ENCODE measurements at regions not wholly inside any gene's neighbourhood (a gene's known extent, or its start where the extent isn't known, plus 50 kb on each side); places are given as distances from the start of the nearest gene placed in this dataset.

DNA sequence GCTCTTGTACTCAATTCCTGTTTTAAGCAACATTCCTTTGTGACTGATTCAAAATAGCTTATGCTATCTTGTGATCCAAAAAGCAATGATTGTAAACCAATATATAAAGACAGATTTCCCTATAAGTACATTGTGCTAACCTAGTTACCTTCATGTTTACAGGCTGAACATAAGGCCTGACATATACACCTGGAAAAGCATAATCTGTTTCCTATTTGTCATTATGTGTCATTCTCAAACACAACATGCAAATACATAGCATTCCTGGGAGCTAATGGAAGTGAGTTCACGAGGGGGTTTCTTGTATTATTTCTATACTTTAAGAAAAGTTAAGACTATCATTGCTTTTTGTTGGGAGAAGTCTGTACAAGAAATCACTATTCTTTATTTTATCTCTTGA lies 638.1 kb upstream of the AGA start:
- CTCF ChIA-PET = no interaction called here

More for the DNA sequence above, 638.1 kb upstream of the AGA start:
- no peaks in the 10 kb centered on the region; a peak in 1 of 4 replicates for H3K9me3 ChIP-seq (ENCODE audit: control insufficient read depth in 1 of 2, insufficient read depth in 1 of 2, low read depth in 1 of 2, low read length in 2 of 2)
- no peak overlapping the region for H3K27ac ChIP-seq (ENCODE audit: low read depth, low read length)
- H2AFZ ChIP-seq (ENCODE audit: low read depth, low read length, poor library complexity, severe bottlenecking) = no peak overlapping the region
- TF ChIP-seq, protein P1, sequence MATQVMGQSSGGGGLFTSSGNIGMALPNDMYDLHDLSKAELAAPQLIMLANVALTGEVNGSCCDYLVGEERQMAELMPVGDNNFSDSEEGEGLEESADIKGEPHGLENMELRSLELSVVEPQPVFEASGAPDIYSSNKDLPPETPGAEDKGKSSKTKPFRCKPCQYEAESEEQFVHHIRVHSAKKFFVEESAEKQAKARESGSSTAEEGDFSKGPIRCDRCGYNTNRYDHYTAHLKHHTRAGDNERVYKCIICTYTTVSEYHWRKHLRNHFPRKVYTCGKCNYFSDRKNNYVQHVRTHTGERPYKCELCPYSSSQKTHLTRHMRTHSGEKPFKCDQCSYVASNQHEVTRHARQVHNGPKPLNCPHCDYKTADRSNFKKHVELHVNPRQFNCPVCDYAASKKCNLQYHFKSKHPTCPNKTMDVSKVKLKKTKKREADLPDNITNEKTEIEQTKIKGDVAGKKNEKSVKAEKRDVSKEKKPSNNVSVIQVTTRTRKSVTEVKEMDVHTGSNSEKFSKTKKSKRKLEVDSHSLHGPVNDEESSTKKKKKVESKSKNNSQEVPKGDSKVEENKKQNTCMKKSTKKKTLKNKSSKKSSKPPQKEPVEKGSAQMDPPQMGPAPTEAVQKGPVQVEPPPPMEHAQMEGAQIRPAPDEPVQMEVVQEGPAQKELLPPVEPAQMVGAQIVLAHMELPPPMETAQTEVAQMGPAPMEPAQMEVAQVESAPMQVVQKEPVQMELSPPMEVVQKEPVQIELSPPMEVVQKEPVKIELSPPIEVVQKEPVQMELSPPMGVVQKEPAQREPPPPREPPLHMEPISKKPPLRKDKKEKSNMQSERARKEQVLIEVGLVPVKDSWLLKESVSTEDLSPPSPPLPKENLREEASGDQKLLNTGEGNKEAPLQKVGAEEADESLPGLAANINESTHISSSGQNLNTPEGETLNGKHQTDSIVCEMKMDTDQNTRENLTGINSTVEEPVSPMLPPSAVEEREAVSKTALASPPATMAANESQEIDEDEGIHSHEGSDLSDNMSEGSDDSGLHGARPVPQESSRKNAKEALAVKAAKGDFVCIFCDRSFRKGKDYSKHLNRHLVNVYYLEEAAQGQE (IDR thresholded peaks at IDR 0.05; ENCODE audit: low read depth) = no peak
- TF ChIP-seq POLR2AphosphoS5 (IDR thresholded peaks at IDR 0.05; ENCODE audit: low read depth, low read length) (no peak), JUND (IDR thresholded peaks at IDR 0.05) (no peak), TCF7L2 (IDR thresholded peaks at IDR 0.05; ENCODE audit: borderline replicate concordance, extremely low read depth, insufficient read depth, insufficient read length) (no peak), SRF (IDR thresholded peaks at IDR 0.05; ENCODE audit: low read depth) (no peak), SP1 (IDR thresholded peaks at IDR 0.05; ENCODE audit: low read depth) (no peak), RAD21 (IDR thresholded peaks at IDR 0.05; ENCODE audit: low read depth) (no peak), ZFX (IDR thresholded peaks at IDR 0.05) (no peak), ELF1 (IDR thresholded peaks at IDR 0.05; ENCODE audit: borderline replicate concordance, low read depth) (no peak), FOSL1 (IDR thresholded peaks at IDR 0.05; ENCODE audit: low read depth) (no peak), ZNF274 (IDR thresholded peaks at IDR 0.05; ENCODE audit: low read depth, low read length) (no peak)
- TF ChIP-seq, protein P2, sequence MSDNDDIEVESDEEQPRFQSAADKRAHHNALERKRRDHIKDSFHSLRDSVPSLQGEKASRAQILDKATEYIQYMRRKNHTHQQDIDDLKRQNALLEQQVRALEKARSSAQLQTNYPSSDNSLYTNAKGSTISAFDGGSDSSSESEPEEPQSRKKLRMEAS (IDR thresholded peaks at IDR 0.05) = no peak
- TF ChIP-seq, protein P3, sequence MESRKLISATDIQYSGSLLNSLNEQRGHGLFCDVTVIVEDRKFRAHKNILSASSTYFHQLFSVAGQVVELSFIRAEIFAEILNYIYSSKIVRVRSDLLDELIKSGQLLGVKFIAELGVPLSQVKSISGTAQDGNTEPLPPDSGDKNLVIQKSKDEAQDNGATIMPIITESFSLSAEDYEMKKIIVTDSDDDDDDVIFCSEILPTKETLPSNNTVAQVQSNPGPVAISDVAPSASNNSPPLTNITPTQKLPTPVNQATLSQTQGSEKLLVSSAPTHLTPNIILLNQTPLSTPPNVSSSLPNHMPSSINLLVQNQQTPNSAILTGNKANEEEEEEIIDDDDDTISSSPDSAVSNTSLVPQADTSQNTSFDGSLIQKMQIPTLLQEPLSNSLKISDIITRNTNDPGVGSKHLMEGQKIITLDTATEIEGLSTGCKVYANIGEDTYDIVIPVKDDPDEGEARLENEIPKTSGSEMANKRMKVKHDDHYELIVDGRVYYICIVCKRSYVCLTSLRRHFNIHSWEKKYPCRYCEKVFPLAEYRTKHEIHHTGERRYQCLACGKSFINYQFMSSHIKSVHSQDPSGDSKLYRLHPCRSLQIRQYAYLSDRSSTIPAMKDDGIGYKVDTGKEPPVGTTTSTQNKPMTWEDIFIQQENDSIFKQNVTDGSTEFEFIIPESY (IDR thresholded peaks at IDR 0.05; ENCODE audit: extremely low read depth, insufficient replicate concordance, low read length) = no peak
- no peak overlapping the region for H3K4me2 ChIP-seq (ENCODE audit: low read length)
- H4K20me1 ChIP-seq (ENCODE audit: insufficient read depth) = no peaks in the 10 kb centered on the region
- intact Hi-C loops (cut with micrococcal nuclease) = no loop called here
- RAD21 ChIA-PET (ENCODE audit: low non-redundant PET in 1 of 2, low total read pairs in 2 of 2, uncharacterized antibody in 2 of 2, unreplicated experiment in 2 of 2) = no interaction called here
- DNase-seq (ENCODE audit: low read depth, low spot score) = no peak
- BruUV-seq (replicated peaks) = no TSS peak
- H3K9me2 ChIP-seq (ENCODE audit: insufficient read depth) = no peaks in the 10 kb centered on the region
- no peaks in the 10 kb centered on the region for H3K36me3 ChIP-seq (ENCODE audit: control insufficient read depth in 1 of 2, insufficient read depth in 2 of 2, low read length in 2 of 2)
- no peak overlapping the region for H3K9ac ChIP-seq (ENCODE audit: low read length)
- no peak overlapping the region for H3K4me3 ChIP-seq (replicated peaks in 1 of 2; ENCODE audit: low read depth in 1 of 2, low read length in 2 of 2)
- ATAC-seq = no peak
- no peaks in the 10 kb centered on the region for H3K27me3 ChIP-seq (ENCODE audit: insufficient read depth, low read length)
- H3K79me2 ChIP-seq (ENCODE audit: insufficient read depth, low read length) = no peaks in the 10 kb centered on the region
- POLR2A ChIA-PET = no interaction called here
- no peaks in the 10 kb centered on the region for H3K4me1 ChIP-seq (ENCODE audit: control insufficient read depth in 1 of 2, insufficient read depth in 2 of 2, low read length in 2 of 2)

All from HCT116 (cell line).